HEK293 (cell line): ENCODE measurements at regions not wholly inside any gene's neighbourhood (a gene's known extent, or its start where the extent isn't known, plus 50 kb on each side); places are given as distances from the start of the nearest gene placed in this dataset.

Source experiments
- SCRT2 ChIP-seq: fragments of 450-650 bp; formaldehyde crosslinking; IDR thresholded peaks from 2 replicates; pipeline ENCODE4 v1.5.1; 2016; ENCODE audit warnings: missing biosample characterization, missing genetic modification characterization
- ZBTB7A ChIP-seq: fragments of 450-650 bp; formaldehyde crosslinking; IDR thresholded peaks from 2 replicates; pipeline ENCODE4 v1.5.1; 2016; ENCODE audit warnings: low read depth, missing biosample characterization, missing genetic modification characterization
- ZNF169 ChIP-seq: fragments of 450-650 bp; formaldehyde crosslinking; IDR thresholded peaks from 2 replicates; pipeline ENCODE4 v1.5.1; 2016; ENCODE audit warnings: missing biosample characterization, missing genetic modification characterization
- ZNF174 ChIP-seq: fragments of 450-650 bp; formaldehyde crosslinking; IDR thresholded peaks from 2 replicates; pipeline ENCODE4 v1.5.0; 2017; ENCODE audit warnings: missing biosample characterization, mild to moderate bottlenecking, missing genetic modification characterization
- ZNF202 ChIP-seq: fragments of 450-650 bp; formaldehyde crosslinking; IDR thresholded peaks from 2 replicates; pipeline ENCODE4 v1.5.1; 2016; ENCODE audit warnings: missing biosample characterization, missing genetic modification characterization, borderline replicate concordance
- ZNF521 ChIP-seq: fragments of 450-650 bp; formaldehyde crosslinking; IDR thresholded peaks from 2 replicates; pipeline ENCODE4 v1.5.1; 2017; ENCODE audit warnings: missing biosample characterization, mild to moderate bottlenecking, missing genetic modification characterization
- ZNF558 ChIP-seq: fragments of 450-650 bp; formaldehyde crosslinking; IDR thresholded peaks from 2 replicates; pipeline ENCODE4 v1.5.1; 2016; ENCODE audit warnings: missing biosample characterization, missing genetic modification characterization
- ZNF658 ChIP-seq: fragments of 450-650 bp; formaldehyde crosslinking; IDR thresholded peaks from 2 replicates; pipeline ENCODE4; 2016; ENCODE audit warnings: missing biosample characterization, missing genetic modification characterization
- ZNF670 ChIP-seq: fragments of 450-650 bp; formaldehyde crosslinking; IDR thresholded peaks from 2 replicates; pipeline ENCODE4 v1.5.1; 2016; ENCODE audit warnings: missing biosample characterization, missing genetic modification characterization, low read depth
- ZNF747 ChIP-seq: fragments of 450-650 bp; formaldehyde crosslinking; IDR thresholded peaks from 2 replicates; pipeline ENCODE4 v1.5.1; 2016; ENCODE audit warnings: missing biosample characterization, missing genetic modification characterization
- TF ChIP-seq, protein P1 (sequence below): fragments of 450-650 bp; formaldehyde crosslinking; IDR thresholded peaks from 2 replicates; pipeline ENCODE4 v1.5.1; 2016; ENCODE audit warnings: missing biosample characterization, missing genetic modification characterization
- TF ChIP-seq, protein P2 (sequence below): fragments of 450-650 bp; formaldehyde crosslinking; IDR thresholded peaks from 2 replicates; pipeline ENCODE4 v1.5.1; 2016; ENCODE audit warnings: missing biosample characterization, missing genetic modification characterization
- TF ChIP-seq, protein P3 (sequence below): fragments of 450-650 bp; formaldehyde crosslinking; IDR thresholded peaks from 2 replicates; pipeline ENCODE4 v1.5.1; 2016; ENCODE audit warnings: missing biosample characterization, missing genetic modification characterization
- TF ChIP-seq, protein P4 (sequence below): fragments of 450-650 bp; formaldehyde crosslinking; IDR thresholded peaks from 2 replicates; pipeline ENCODE4 v1.5.1; 2016; ENCODE audit warnings: missing biosample characterization, missing genetic modification characterization

DNA sequence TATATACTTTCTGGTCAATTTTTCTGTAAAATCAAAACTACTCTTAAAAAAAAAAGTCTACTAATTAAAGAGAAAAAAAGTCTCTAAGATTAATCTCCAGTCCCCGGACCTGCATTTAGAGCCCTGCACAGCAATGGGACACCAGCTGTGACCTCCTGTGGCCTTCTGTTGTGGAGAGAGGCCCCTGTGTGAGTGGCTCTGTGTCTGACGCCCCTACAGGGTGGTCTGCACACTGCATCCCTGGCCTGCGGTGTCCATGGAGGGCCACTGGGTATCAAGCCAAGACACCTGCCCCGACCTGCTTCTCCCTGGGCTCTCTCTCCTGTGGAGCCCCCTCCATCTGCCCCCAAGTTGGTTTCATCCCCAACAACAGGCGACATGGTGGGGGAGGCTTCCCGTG is 248.0 kb upstream of the DIO3 start:
- TF ChIP-seq, protein P1, sequence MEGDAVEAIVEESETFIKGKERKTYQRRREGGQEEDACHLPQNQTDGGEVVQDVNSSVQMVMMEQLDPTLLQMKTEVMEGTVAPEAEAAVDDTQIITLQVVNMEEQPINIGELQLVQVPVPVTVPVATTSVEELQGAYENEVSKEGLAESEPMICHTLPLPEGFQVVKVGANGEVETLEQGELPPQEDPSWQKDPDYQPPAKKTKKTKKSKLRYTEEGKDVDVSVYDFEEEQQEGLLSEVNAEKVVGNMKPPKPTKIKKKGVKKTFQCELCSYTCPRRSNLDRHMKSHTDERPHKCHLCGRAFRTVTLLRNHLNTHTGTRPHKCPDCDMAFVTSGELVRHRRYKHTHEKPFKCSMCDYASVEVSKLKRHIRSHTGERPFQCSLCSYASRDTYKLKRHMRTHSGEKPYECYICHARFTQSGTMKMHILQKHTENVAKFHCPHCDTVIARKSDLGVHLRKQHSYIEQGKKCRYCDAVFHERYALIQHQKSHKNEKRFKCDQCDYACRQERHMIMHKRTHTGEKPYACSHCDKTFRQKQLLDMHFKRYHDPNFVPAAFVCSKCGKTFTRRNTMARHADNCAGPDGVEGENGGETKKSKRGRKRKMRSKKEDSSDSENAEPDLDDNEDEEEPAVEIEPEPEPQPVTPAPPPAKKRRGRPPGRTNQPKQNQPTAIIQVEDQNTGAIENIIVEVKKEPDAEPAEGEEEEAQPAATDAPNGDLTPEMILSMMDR: no peak
- TF ChIP-seq ZNF521 (tag by site-specific recombination) (no peak), ZNF202 (tag by site-specific recombination) (no peak), ZNF558 (tag by site-specific recombination) (no peak), ZNF169 (tag by site-specific recombination) (no peak), ZNF747 (tag by site-specific recombination) (no peak), ZNF658 (tag by site-specific recombination) (no peak), ZNF670 (no peak), SCRT2 (tag by site-specific recombination) (no peak), ZBTB7A (tag by site-specific recombination) (no peak), ZNF174 (tag by site-specific recombination) (no peak)
- TF ChIP-seq, protein P2, sequence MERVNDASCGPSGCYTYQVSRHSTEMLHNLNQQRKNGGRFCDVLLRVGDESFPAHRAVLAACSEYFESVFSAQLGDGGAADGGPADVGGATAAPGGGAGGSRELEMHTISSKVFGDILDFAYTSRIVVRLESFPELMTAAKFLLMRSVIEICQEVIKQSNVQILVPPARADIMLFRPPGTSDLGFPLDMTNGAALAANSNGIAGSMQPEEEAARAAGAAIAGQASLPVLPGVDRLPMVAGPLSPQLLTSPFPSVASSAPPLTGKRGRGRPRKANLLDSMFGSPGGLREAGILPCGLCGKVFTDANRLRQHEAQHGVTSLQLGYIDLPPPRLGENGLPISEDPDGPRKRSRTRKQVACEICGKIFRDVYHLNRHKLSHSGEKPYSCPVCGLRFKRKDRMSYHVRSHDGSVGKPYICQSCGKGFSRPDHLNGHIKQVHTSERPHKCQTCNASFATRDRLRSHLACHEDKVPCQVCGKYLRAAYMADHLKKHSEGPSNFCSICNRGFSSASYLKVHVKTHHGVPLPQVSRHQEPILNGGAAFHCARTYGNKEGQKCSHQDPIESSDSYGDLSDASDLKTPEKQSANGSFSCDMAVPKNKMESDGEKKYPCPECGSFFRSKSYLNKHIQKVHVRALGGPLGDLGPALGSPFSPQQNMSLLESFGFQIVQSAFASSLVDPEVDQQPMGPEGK (tag by site-specific recombination): no peak
- TF ChIP-seq, protein P3, sequence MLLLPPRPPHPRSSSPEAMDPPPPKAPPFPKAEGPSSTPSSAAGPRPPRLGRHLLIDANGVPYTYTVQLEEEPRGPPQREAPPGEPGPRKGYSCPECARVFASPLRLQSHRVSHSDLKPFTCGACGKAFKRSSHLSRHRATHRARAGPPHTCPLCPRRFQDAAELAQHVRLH: no peak
- TF ChIP-seq, protein P4, sequence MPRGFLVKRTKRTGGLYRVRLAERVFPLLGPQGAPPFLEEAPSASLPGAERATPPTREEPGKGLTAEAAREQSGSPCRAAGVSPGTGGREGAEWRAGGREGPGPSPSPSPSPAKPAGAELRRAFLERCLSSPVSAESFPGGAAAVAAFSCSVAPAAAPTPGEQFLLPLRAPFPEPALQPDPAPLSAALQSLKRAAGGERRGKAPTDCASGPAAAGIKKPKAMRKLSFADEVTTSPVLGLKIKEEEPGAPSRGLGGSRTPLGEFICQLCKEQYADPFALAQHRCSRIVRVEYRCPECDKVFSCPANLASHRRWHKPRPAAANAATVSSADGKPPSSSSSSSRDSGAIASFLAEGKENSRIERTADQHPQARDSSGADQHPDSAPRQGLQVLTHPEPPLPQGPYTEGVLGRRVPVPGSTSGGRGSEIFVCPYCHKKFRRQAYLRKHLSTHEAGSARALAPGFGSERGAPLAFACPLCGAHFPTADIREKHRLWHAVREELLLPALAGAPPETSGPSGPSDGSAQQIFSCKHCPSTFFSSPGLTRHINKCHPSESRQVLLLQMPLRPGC (tag by site-specific recombination): no peak
